HG02970 (cell line): ENCODE measurements at regions not wholly inside any gene's neighbourhood (a gene's known extent, or its start where the extent isn't known, plus 50 kb on each side); places are given as distances from the start of the nearest gene placed in this dataset.

Experiments
- ATAC-seq: cut with Tn5 transposase; IDR thresholded peaks from one replicate; pipeline ENCODE4 v1.9.1; 2021; ENCODE audit warnings: mild to moderate bottlenecking, moderate library complexity, moderate number of reproducible peaks; ENCODE audit not compliant: unreplicated experiment, low FRiP score

DNA sequence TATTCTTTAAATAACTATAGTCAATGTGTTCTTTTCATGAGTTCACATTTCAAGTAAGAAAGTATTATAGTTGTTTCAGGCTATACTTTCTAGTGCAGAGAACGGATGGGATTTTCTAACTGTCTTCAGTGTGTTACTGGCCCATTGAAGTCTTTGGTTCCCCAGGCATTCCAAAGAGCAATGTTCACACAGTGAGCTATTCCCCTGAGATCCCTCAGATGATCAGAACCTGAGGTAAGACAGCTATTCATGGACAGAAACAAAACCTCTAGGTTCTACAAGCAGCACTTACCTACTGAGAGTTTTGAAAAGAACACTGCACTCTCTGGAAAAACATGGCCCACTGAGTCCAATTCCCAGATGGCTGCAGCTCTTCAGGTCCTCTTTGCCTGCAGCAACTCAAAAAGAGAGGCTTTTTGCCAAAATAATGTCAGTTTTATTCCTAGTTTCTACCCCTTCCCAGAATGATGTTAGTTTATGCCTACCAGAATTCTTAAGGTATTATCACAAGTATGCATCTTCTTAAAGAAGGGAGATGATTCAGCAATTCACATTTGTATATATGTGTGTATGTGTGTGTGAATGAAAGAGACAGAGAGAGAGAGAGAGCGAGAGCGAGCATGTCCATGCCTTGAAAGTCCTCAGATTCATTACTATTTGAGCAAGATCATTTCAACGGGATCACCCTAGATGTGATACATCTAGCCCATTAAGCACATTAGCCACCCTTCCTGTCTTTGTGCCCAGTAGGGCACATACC, 146.1 kb downstream of the PDHA2 start:
- ATAC-seq, result no peak

DNA sequence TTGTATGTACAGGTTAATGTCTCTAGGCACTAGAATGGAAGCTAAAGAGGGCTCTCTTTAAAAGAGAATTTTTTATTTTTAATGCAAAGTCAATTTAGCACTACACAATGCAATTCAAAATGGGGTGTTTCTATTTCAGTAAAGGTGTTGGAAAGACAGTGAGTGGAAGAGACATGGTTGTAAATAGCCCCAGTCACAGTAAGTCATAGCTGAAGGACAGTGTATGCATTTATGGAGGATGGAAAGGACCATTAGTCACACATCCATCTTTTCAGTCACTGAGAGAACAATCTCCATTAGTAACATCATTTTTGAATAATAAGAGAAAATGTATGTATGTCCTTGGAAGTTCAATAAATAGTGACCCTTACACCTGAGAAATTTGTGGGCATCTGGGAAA, 148.0 kb downstream of the PDHA2 start:
- no peak for ATAC-seq

DNA sequence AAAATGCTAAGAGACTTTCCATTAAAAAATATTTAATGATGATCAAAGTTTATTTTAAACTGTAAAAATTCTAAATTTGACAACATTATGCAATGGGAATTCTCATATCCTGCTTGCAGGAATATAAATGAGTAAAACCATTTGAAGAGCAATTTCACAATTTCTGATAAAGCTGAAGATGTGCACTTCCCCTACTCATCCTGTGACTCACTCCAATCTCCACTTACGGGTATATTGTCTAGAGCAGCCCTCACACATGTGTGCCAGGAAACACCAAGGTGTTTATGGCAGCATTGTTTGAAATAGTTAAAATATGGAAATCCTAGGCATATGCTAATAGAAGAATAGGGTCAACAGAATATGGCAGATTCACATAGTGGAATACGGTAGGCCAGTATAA, 158.4 kb downstream of the PDHA2 start:
- no peak for ATAC-seq

DNA sequence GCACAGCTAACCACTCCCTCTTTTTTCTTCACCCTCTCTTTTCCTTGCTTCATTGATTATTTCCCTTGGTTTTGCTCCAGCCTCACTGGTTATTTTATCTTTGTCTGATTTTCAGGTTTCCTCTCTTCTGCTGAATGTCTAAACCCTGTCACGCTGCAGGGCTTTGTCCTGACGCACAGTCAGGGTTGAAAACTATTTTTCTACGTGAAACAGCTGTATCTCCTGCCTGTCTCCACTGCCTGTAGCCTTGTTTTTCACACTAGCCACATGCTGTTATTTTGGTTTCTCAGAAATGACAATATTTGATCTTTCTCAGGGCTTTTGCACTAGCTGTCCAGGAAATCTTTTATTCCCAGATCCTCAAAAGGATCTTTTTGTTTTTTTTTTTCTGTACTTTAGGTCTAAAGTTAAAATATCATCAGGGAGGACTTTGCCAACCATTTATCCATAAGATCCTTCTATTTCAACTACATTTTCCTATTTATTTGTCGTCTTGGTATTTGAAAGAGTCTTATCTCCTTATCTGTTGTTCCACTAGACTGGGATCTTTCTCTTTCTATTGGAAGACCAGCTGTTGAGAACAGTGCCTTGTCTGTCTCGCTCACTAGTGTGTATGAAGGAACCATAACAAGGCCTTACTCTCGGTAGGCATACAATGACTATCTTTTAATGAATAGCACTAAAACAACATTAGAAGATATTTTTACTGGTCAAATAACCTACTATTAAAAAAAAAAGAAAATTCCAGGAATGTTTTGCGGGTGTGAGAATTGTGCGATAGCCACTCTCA, 164.3 kb downstream of the PDHA2 start:
- no peak for ATAC-seq

DNA sequence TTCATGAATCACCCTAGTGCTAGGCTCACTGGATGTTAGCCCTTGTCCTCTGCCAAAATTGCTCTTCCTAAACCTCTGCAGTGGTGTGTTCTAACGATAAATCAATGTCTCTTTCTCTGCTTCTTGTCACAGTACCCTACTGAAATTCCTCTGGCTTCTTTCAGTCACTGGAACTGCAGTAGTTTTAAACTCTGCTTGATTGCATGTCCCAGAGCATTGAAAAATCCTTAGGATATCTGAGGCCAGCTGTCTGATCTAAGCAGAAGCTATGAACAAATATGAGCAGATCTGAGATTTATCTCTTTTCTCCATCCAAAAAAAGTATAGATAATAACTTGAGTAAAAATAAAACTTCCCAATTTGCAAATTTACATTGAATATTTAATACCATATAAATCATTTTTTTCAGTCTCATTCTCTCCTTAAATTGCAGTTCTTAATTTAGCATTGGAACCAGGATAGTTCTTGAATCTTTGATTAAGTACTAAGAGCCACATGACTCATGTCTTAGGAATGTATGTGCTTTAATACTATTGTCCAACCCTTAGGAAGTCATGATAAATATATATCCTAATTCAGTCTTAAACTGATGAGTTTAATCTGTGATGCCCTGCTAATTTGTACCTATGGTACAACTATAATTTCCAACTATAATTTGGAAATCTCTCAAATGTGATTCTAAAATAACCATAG, 169.7 kb downstream of the PDHA2 start:
- ATAC-seq, result no peak

DNA sequence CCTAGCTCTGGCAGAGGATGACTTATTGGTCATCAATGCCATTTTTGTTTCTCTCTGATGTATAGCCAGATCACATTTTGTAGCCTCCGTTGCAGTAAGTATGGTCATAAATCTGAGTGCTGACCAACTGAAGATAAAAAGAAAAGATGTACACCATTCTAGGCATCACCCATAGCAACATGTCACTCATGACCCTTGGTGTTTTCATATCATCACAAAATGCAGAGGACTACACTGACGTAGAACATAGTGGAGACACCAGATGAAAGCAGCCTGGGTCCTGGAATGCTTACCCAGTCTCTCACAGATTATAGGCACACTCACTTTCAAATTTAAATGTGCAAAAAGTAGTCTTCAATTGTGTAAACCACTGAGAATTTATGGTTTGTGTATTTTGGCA, 172.8 kb downstream of the PDHA2 start:
- ATAC-seq, result no peak

DNA sequence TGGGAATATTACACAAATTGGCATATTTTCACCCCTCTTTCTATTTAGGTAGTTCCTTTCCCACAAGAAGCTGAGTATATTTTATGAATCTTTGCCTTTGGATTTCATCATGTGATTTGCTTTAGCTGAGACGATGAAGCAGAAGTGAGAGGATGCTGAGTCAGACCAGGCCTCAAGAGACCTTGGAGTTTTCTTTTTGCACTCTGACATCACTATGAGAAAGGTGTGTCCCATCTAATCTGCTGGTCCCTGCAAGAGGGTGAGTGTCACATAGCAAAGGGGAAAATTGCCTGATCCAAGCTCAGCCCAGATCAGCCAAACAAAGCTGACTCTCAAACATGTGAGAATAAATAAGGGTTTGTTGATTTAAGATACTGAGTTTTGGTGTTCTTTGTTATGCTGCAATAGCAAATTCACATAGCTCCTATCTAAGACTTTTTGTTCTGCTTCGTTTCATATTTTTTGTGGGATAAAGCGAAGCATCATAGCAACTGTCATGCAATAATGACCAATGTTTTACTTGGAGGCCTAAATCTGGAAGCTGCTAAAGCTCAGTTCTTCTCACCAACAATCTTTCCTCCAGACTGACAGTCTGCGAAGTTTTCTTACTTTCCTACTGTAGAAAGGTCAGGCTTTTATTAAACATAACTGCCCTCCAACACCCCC, 176.9 kb downstream of the PDHA2 start:
- no peak for ATAC-seq

DNA sequence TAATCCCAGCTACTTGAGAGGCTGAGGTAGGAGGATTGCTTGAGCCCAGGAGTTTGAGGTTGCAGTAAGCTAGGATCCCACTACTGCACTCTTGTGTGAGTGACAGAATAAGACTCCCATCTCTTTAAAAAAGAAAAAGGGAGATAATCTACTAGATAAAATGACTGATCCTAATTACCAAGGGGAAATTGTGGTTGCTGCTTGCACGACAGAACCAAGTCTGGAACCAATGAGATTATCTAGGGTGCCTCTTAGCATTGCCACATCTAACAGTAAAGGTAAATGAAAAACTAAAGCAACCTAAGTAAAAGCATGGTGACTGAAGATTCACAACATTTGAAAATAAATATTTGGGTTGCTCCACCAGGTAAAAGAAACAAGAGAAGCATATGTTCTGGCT, 185.1 kb downstream of the PDHA2 start:
- ATAC-seq, result no peak

DNA sequence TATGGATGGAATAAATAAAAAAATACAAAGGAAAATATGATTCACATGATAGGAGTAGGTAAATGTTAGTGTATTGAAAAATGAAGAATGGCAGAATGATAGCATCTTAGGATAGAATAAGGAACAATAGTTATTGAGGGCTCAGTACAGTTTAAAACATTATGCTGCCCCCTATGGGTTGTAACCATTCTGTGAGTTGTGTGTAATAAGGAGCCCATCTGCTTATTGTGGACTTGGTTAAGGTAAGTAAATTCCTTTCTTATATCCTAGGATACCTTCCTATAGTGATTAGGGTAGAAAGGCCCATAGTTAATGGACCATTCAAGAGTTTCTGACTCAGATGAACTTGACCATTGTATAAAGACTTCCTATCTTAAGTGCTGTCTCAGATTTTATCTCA, 195.8 kb downstream of the PDHA2 start:
- no peak for ATAC-seq

DNA sequence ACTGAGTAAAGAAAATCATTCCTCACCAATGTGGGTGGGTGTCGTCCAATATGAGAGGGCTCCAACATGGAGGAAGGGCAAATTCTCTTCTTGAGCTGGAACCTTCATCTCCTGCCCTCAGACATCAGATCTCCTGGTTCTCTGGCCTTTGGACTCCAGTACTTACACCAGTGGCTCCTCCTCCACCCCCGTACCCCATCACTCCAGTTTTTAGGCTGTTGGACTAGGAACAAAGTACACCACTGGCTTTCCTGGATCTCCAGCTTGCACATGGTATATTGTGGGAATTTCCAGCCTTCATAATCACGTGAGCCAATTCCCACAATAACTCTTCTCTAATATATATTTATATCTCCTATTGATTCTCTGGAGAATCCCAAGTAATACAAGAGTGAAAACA, 196.9 kb downstream of the PDHA2 start:
- no peak for ATAC-seq

DNA sequence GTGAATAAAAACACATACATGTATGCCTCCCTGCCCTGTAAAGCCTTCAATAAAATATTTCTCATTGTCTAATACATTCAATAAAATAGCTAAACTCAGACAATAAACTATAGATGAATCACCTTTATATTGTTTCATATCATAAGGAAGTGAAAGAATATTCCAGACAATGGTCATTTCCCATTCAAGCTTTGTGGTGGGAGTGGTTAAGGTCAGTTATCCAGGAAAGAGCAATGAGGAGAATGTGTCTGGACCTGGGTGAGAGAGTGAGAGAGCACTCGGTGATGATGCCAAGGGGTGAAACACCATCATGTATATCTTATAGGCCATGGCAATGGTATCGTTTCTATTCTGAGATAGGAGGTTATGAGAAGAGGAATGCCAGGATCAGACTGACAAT, 197.8 kb downstream of the PDHA2 start:
- no peak for ATAC-seq

DNA sequence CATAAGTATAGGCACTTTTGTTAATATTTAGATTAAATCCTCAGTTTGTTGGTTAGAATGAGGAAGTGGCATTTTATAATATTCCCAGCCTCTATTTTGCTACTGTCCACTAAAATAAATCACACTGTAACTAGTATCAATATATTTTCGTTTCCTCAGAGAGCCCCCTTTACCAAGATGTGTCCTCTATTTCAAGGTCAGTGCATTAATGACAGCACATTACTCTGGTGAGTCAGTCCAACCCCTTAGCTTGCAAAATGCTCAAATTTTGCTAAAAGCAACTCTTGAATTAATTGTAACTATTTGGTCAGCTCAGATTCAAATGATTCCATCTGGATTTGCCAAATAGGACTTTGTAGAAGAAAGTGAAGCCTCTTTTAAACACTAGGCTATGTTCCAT, 199.3 kb downstream of the PDHA2 start:
- no peak for ATAC-seq

DNA sequence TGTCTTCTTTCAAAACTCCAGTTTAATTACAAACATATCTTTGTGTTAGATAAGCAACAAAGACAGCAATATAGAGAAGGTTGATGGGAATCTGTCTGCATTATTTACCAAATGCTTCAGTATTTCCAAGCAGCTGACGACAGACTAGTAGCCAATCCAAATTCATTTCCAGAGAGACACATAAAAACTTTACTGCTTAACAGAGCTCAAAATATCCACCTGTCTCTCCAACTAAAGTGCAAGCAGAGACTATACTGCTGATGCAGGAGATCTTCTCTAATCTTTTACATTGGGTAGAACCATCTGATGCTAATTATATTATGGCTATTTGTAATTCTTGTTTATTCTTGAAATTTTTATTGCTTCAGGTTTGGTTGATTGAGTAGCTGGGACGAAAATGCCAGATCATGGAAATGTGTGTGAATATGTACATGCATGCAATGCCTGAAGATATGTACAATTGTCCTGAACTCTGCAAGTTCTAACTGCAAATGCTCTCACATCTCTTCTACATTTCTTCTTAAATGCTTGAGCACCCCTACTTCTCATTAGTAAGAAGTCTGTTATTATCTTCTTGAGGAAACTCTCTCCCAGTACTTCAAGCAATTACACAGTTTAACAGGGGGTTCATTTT, 200.0 kb downstream of the PDHA2 start:
- no peak for ATAC-seq

DNA sequence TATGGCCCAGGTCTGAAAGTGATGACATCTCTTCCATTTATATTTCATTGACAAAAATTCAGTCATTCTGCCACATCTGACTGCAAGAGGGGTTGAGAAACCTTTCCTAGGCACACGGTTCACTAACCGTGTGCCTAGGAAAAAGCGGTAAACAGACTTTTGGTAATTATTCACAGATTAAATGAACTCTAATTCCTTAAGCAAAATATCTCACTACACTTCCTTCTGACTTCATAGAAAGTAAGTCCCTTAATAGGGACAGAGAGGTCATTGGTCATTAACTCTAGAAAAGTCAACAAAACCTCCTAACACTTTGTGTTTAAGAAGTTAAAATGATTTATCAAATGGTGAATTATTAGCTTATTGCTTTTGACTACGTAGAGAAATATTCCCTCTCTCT, 205.1 kb downstream of the PDHA2 start:
- no peak for ATAC-seq

DNA sequence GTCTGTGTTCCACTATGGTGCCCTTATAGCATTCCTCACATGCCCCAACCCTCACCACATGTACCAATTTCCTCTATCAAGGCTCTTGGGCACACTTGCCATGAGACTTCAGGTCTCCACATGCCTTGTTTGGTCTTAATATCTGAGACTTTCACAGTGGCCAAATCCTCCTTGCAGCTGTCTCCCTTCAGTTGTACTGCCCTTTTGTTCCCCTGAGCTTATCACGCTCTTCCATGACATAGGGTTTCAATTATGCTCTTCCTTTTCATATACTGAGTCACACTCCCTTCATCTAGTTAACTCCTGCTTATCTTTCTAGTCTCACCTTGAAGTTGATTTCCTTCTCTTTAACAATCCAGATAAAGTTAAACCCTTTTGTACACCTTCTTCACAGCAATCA, 212.9 kb downstream of the PDHA2 start:
- ATAC-seq, result no peak

DNA sequence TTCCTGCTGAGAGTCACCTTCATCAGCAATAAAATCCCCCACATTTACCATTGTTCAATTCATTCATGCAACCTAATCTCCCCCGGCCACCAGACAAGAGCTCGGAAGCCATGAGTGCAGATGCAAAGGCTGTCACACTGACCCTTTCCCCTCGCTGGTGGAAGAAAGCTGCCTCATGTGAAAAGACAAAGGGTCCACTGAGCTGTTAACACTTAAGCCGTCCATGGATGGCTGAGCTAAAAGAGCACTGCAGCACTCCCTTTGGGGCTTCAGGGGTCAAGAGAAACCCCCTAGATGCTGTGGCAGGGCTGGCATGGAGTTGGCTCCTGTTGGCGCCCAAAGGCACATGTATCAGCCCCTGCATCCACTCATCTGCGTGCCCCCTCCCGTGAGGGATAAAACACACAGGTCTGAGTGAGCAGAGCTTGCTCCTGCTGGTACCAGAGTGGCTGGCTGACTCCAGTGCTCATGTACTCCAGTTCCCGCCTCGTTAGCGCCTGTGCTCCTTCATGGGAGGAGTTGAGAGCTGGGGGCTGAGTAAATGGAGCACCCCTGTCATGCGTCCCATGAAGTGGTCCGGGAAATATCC, 216.5 kb downstream of the PDHA2 start:
- ATAC-seq, result no peak

DNA sequence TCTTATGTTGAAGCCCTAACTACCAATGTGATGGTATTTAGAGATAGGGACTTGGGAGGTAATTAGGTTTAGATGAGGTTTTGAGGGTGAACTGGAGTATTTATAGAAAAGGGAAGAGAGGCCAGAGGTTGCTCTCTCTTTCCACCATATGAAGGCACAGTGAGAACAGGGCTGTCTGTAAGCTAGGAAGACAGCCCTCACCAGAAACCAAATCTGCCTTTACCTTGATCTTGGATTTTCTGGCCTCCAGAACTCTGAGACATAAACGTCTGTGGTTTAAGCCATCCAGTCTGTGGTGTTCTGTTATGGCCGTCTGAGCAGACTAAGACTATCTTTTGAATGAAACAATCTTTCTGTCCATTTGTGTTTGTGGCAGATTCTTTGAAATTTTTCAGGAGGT, 223.7 kb downstream of the PDHA2 start:
- no peak for ATAC-seq

DNA sequence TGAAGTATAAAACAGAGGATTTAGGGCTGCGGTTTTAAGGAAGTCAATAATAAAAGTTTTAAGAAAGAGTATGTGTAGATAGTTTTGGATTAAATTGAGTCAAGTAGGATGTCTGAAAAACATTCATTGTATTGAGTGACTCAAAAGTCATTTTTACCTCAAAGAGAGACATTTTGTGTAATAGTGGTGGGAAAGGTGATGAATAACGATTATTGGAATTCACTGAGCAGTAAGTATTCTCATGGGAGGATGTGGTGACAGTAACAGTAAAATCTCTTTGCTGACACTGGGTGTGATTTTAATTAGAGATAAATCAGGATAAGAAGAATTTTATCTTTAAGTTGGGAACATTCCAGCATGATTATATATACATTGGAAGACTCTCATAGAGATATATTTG, 233.6 kb downstream of the PDHA2 start:
- no peak for ATAC-seq

DNA sequence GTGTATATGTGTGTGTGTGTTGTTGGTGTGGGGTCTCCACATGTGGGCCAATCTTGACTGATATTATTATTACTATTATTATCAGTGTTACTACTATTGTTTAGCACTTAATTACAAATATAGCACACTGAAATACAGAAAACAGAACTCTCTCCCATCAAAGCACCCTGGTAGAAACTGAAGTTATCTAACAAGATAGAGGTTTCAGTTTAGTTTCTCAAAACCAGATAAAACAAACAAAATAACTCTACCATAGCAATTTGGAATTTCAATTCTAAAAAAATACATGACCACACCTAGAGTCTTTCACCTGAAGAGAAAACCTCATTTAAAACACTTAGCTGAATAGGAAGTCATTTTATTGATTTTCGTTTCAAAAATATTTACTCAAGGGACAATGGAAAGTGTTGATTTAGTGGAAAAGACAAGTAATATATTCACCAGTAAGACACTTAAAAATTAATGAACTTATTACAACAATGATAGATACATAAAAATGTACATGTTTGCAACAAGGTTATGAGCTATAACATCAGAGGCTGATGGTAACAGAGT, 252.3 kb downstream of the PDHA2 start:
- ATAC-seq, result no peak

DNA sequence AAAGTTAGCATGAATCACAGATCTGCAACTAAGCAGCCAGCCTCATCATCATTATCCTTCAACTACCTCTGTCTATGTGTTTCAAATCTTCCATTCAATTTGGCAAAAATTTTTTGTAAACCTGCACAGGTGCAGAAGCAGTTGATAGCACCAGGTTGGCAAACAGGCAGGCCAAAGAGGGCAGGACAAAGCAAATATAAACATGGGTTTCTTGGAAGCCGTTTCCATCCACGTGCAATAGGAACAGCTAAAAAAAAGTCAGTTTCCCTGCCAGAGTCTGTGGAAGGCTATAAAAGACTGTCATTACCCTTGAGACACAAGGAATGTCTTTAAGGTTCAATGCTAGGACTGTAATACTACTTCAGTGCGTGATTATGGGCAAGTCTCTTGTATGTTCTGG, 253.2 kb downstream of the PDHA2 start:
- ATAC-seq, result no peak
